Prostate gland (tissue), 2 donors: ENCODE measurements at regions not wholly inside any gene's neighbourhood (a gene's known extent, or its start where the extent isn't known, plus 50 kb on each side); places are given as distances from the start of the nearest gene placed in this dataset.

Experiments
- CTCF ChIP-seq, 4 experiments: fragments of 200-600 bp in 2 of 4; fragments of 450-650 bp in 2 of 4; sonication (generic) in 2 of 4; IDR thresholded peaks; 1 replicate in 3 of 4; 2 replicates in 1 of 4; pipeline ENCODE4 v1.5.1; 2016 to 2019; ENCODE audit warnings: antibody characterized with exemption in 4 of 4, mild to moderate bottlenecking in 2 of 4, moderate library complexity in 2 of 4
- POLR2A ChIP-seq: fragments of 450-650 bp; IDR thresholded peaks from one replicate; pipeline ENCODE4 v1.6.1; 2016; ENCODE audit warnings: antibody characterized with exemption, mild to moderate bottlenecking
- POLR2AphosphoS5 ChIP-seq: sonication (generic); formaldehyde crosslinking; IDR thresholded peaks from one replicate; pipeline ENCODE4 v1.6.1; 2017; ENCODE audit warnings: antibody characterized with exemption

- TF ChIP-seq POLR2A (no peak), CTCF (IDR thresholded peaks at IDR 0.05) (no peak), POLR2AphosphoS5 (no peak)
These were observed 332.1 kb downstream of the LMO7 start for GRCh38 chr13:75968103-75968838.
